T-helper 1 cell (primary cell): ENCODE measurements at regions not wholly inside any gene's neighbourhood (a gene's known extent, or its start where the extent isn't known, plus 50 kb on each side); places are given as distances from the start of the nearest gene placed in this dataset.

Experiments used
- DNase-seq, 5 donors: peaks; one replicate each; pipeline ENCODE4 v3.0.0-alpha.2; 2012 to 2020

- no peak for DNase-seq
These were observed 138.4 kb upstream of the SPDL1 start for GRCh38 chr5:169445191-169445590.

- no peak for DNase-seq
These were observed 140.4 kb upstream of the SPDL1 start for GRCh38 chr5:169442913-169443784.

- DNase-seq = no peak
These were observed 141.1 kb upstream of the SPDL1 start for GRCh38 chr5:169442403-169442874.

GRCh38 chr5:169440107-169440705 is 139.3 kb upstream of the SLIT3 start:
- no peak for DNase-seq

GRCh38 chr5:169439362-169439761 is 138.4 kb upstream of the SLIT3 start:
- DNase-seq = no peak

- no peak for DNase-seq
These were observed 134.7 kb upstream of the SLIT3 start for GRCh38 chr5:169435506-169436229.

- DNase-seq = no peak
These were observed 132.3 kb upstream of the SLIT3 start for GRCh38 chr5:169433221-169433651.

- no peak for DNase-seq
These were observed 130.4 kb upstream of the SLIT3 start for GRCh38 chr5:169431386-169431785.

- DNase-seq = no peak
These were observed 129.7 kb upstream of the SLIT3 start for GRCh38 chr5:169430671-169431070.

GRCh38 chr5:169429044-169429443 is 128.1 kb upstream of the SLIT3 start:
- DNase-seq = no peak

GRCh38 chr5:169426784-169427183 is 125.8 kb upstream of the SLIT3 start:
- no peak for DNase-seq

- DNase-seq = no peak
These were observed 123.9 kb upstream of the SLIT3 start for GRCh38 chr5:169424670-169425378.

GRCh38 chr5:169424279-169424655 is 123.3 kb upstream of the SLIT3 start:
- DNase-seq = no peak

GRCh38 chr5:169423580-169424278 is 122.8 kb upstream of the SLIT3 start:
- no peak for DNase-seq

- no peak for DNase-seq
These were observed 121.1 kb upstream of the SLIT3 start for GRCh38 chr5:169422087-169422486.

GRCh38 chr5:169421677-169422076 is 120.7 kb upstream of the SLIT3 start:
- no peak for DNase-seq

GRCh38 chr5:169417676-169418075 is 116.7 kb upstream of the SLIT3 start:
- no peak for DNase-seq

GRCh38 chr5:169416583-169417196 is 115.8 kb upstream of the SLIT3 start:
- DNase-seq = no peak

- no peak for DNase-seq
These were observed 115.0 kb upstream of the SLIT3 start for GRCh38 chr5:169415948-169416347.

GRCh38 chr5:169415371-169415770 is 114.4 kb upstream of the SLIT3 start:
- no peak for DNase-seq

- no peak for DNase-seq
These were observed 112.5 kb upstream of the SLIT3 start for GRCh38 chr5:169413416-169413815.

- no peak for DNase-seq
These were observed 111.9 kb upstream of the SLIT3 start for GRCh38 chr5:169412831-169413230.
